HCT116 (cell line): ENCODE measurements at regions not wholly inside any gene's neighbourhood (a gene's known extent, or its start where the extent isn't known, plus 50 kb on each side); places are given as distances from the start of the nearest gene placed in this dataset.

ENCODE experiments used
- ATAC-seq: fragments of 200-7000 bp; cut with Tn5 transposase; 2 replicates; pipeline ENCODE4 v1.9.1; 2020; ENCODE audit warnings: mild to moderate bottlenecking, moderate library complexity
- BruUV-seq: library from RNA; stranded (reverse); fragments of 400-500 nt; replicated peaks from 2 replicates; lab custom pipeline; 2021; lab: Mats Ljungman, UMichigan
- CTCF ChIA-PET: fragments of 300-600 bp; sonication (Branson Sonifier 250); formaldehyde crosslinking; loops from one replicate; lab custom pipeline; 2021; ENCODE audit warnings: antibody characterized with exemption; lab: Charles Lee
- POLR2A ChIA-PET: fragments of 300-600, 350-600 bp; sonication (Branson Sonifier 250); formaldehyde crosslinking; loops from one replicate; lab custom pipeline; 2021; ENCODE audit warnings: antibody characterized with exemption; lab: Charles Lee
- RAD21 ChIA-PET, 2 experiments: fragments of 300-600 bp; sonication (Branson Sonifier 250); formaldehyde crosslinking; loops; one replicate each; lab custom pipeline; 2023; ENCODE audit warnings: low total read pairs in 2 of 2; ENCODE audit not compliant: uncharacterized antibody in 2 of 2, unreplicated experiment in 2 of 2, low non-redundant PET in 1 of 2; lab: Charles Lee
- DNase-seq: peaks from one replicate; pipeline ENCODE4 v3.0.0-alpha.2; 2010; ENCODE audit warnings: low read depth, low spot score
- H2AFZ ChIP-seq: fragments of 200-600 bp; shearing (Covaris generic), sonication (generic); 2 replicates; pipeline ENCODE4 v1.6.1; 2017; ENCODE audit warnings: low read depth, mixed run types, mixed read lengths, antibody characterized with exemption, low read length; ENCODE audit not compliant: poor library complexity, severe bottlenecking
- H3K27ac ChIP-seq: 2 replicates; pipeline ENCODE4 v1.5.1; 2012; ENCODE audit warnings: low read depth, low read length
- H3K27me3 ChIP-seq: fragments of 200-600 bp; sonication (generic); 2 replicates; pipeline ENCODE4 v1.6.1; 2016; ENCODE audit warnings: mixed run types, low read length, mixed read lengths; ENCODE audit not compliant: insufficient read depth
- H3K36me3 ChIP-seq, 2 experiments: fragments of 200-500 bp in 1 of 2; fragments of 200-600 bp in 1 of 2; sonication (Bioruptor generic) in 1 of 2; sonication (generic) in 1 of 2; 2 replicates each; pipeline versions ENCODE4 v1.5.1 to v1.6.1; 2014 to 2016; ENCODE audit warnings: low read length in 2 of 2, inconsistent platforms in 1 of 2, mixed read lengths in 1 of 2, mixed run types in 1 of 2; ENCODE audit not compliant: insufficient read depth in 2 of 2, control insufficient read depth in 1 of 2
- H3K4me1 ChIP-seq, 2 experiments: fragments of 200-600 bp in 1 of 2; sonication (generic) in 1 of 2; 2 replicates each; pipeline versions ENCODE4 v1.5.1 to v1.6.1; 2012 to 2017; ENCODE audit warnings: low read length in 2 of 2, inconsistent platforms in 1 of 2, mild to moderate bottlenecking in 1 of 2, mixed read lengths in 1 of 2, mixed run types in 1 of 2, moderate library complexity in 1 of 2; ENCODE audit not compliant: insufficient read depth in 2 of 2, control insufficient read depth in 1 of 2
- H3K4me2 ChIP-seq: fragments of 200-600 bp; sonication (generic); 2 replicates; pipeline ENCODE4 v1.6.1; 2017; ENCODE audit warnings: mixed run types, low read length, mixed read lengths
- H3K4me3 ChIP-seq, 2 experiments: fragments of 200-600 bp in 1 of 2; sonication (generic) in 1 of 2; replicated peaks in 1 of 2; 2 replicates each; pipeline ENCODE4 v1.5.1; 2011 to 2016; ENCODE audit warnings: low read length in 2 of 2, control low read depth in 1 of 2, low read depth in 1 of 2, mild to moderate bottlenecking in 1 of 2, mixed read lengths in 1 of 2, mixed run types in 1 of 2
- H3K79me2 ChIP-seq: fragments of 200-600 bp; sonication (generic); 2 replicates; pipeline ENCODE4 v1.6.1; 2017; ENCODE audit warnings: mild to moderate bottlenecking, mixed run types, low read length, moderate library complexity, mixed read lengths; ENCODE audit not compliant: insufficient read depth
- H3K9ac ChIP-seq: fragments of 200-600 bp; sonication (generic); 2 replicates; pipeline ENCODE4 v1.6.1; 2016; ENCODE audit warnings: low read length, mixed read lengths
- H3K9me2 ChIP-seq: fragments of 200-600 bp; sonication (generic), shearing (Covaris generic); 2 replicates; pipeline ENCODE4 v1.6.1; 2017; ENCODE audit warnings: mixed run types, mild to moderate bottlenecking, moderate library complexity; ENCODE audit not compliant: insufficient read depth
- H3K9me3 ChIP-seq, 2 experiments: fragments of 200-500 bp in 1 of 2; fragments of 200-600 bp in 1 of 2; sonication (Bioruptor generic) in 1 of 2; sonication (generic) in 1 of 2; 2 replicates each; pipeline ENCODE4 v1.6.1; 2014 to 2017; ENCODE audit warnings: low read length in 2 of 2, mixed read lengths in 2 of 2, inconsistent platforms in 1 of 2, low read depth in 1 of 2, mild to moderate bottlenecking in 1 of 2, mixed run types in 1 of 2, moderate library complexity in 1 of 2; ENCODE audit not compliant: control insufficient read depth in 1 of 2, insufficient read depth in 1 of 2
- H4K20me1 ChIP-seq: fragments of 200-600 bp; sonication (generic), shearing (Covaris generic); 2 replicates; pipeline ENCODE4 v1.6.1; 2017; ENCODE audit warnings: mixed run types, mild to moderate bottlenecking, moderate library complexity; ENCODE audit not compliant: insufficient read depth
- CBX3 ChIP-seq: IDR thresholded peaks from 2 replicates; pipeline ENCODE4 v1.6.1; 2012; ENCODE audit warnings: low read depth
- CEBPB ChIP-seq: IDR thresholded peaks from 2 replicates; pipeline ENCODE4 v1.6.1; 2012; ENCODE audit warnings: low read depth
- EGR1 ChIP-seq: IDR thresholded peaks from 2 replicates; pipeline ENCODE4 v1.6.1; 2012; ENCODE audit warnings: low read depth
- ELF1 ChIP-seq: IDR thresholded peaks from 2 replicates; pipeline ENCODE4 v1.6.1; 2012; ENCODE audit warnings: low read depth, borderline replicate concordance
- EZH2 ChIP-seq: fragments of 200-600 bp; sonication (generic); IDR thresholded peaks from 2 replicates; pipeline ENCODE4 v1.6.1; 2017; ENCODE audit warnings: antibody characterized with exemption, mixed run types
- EZH2phosphoT487 ChIP-seq: fragments of 200-600 bp; IDR thresholded peaks from 2 replicates; pipeline ENCODE4 v1.6.1; 2018; ENCODE audit warnings: antibody characterized with exemption, borderline replicate concordance
- FOSL1 ChIP-seq: IDR thresholded peaks from 2 replicates; pipeline ENCODE4 v1.6.1; 2012; ENCODE audit warnings: low read depth
- RAD21 ChIP-seq: IDR thresholded peaks from 2 replicates; pipeline ENCODE4 v1.6.1; 2012; ENCODE audit warnings: low read depth, mild to moderate bottlenecking
- SIN3A ChIP-seq: IDR thresholded peaks from 2 replicates; pipeline ENCODE4 v1.6.1; 2012; ENCODE audit warnings: low read depth
- SRF ChIP-seq: IDR thresholded peaks from 2 replicates; pipeline ENCODE4 v1.6.1; 2012; ENCODE audit warnings: low read depth
- TCF7L2 ChIP-seq: IDR thresholded peaks from 2 replicates; pipeline ENCODE4 v1.7.0; 2011; ENCODE audit warnings: borderline replicate concordance, inconsistent platforms; ENCODE audit not compliant: insufficient read depth, insufficient read length; ENCODE audit errors: extremely low read depth
- YY1 ChIP-seq: IDR thresholded peaks from 2 replicates; pipeline ENCODE4 v1.6.1; 2011; ENCODE audit warnings: low read length, low read depth, moderate library complexity, mild to moderate bottlenecking; ENCODE audit not compliant: insufficient replicate concordance; ENCODE audit errors: extremely low read depth
- ZFX ChIP-seq: fragments of 450-650 bp; IDR thresholded peaks from 2 replicates; pipeline ENCODE4 v1.6.1; 2017
- ZNF274 ChIP-seq: fragments of 200-500 bp; sonication (Bioruptor generic); IDR thresholded peaks from 2 replicates; pipeline ENCODE4 v1.6.1; 2014; ENCODE audit warnings: mild to moderate bottlenecking, low read depth, low read length, inconsistent platforms
- intact Hi-C: fragments of 100-400 bp; cut with micrococcal nuclease; formaldehyde crosslinking; loops from 2 replicates; pipeline ENCODE4 v1.10.0; 2022
- TF ChIP-seq, protein P1 (sequence below): IDR thresholded peaks from 2 replicates; pipeline ENCODE4 v1.6.1; 2012; ENCODE audit warnings: low read depth
- TF ChIP-seq, protein P2 (sequence below): IDR thresholded peaks from 2 replicates; pipeline ENCODE4 v1.6.1; 2012
- TF ChIP-seq, protein P3 (sequence below): IDR thresholded peaks from 2 replicates; pipeline ENCODE4 v1.6.1; 2011; ENCODE audit warnings: mild to moderate bottlenecking, low read length, moderate library complexity; ENCODE audit not compliant: insufficient replicate concordance; ENCODE audit errors: extremely low read depth
- TF ChIP-seq, protein P4 (sequence below), 3 experiments: fragments of 200-600 bp in 1 of 3; sonication (generic) in 1 of 3; IDR thresholded peaks in 2 of 3; conservative IDR thresholded peaks in 1 of 3; 2 replicates each; pipeline ENCODE4 v1.5.1; 2012 to 2017; ENCODE audit warnings: low read depth in 2 of 3, low read length in 2 of 3, antibody characterized with exemption in 1 of 3, borderline replicate concordance in 1 of 3, control low read depth in 1 of 3, mild to moderate bottlenecking in 1 of 3, mixed read lengths in 1 of 3, mixed run types in 1 of 3, moderate library complexity in 1 of 3; ENCODE audit not compliant: insufficient read depth in 1 of 3

DNA sequence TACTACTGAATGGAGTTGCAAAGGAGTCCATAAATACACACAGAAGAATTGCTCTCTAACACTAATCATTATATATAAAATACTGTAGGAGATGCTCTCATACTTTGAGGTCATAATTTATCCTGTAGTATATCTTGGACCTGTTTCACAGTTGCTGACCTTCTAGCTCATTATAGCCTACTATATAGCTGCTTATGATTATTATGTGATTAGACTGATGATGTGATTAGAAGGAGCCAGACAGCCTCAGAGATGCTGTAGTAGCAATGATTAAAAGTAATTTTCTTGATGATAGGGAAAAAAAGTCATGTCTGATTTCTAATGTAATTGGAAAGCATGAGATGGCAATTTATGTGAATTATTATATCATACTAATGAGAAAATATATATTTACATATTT is 455.7 kb downstream of the CNTNAP4 start:
- CTCF ChIA-PET = no interaction called here
- no peaks in the 10 kb centered on the region for H3K4me1 ChIP-seq

More for the DNA sequence above, 455.7 kb downstream of the CNTNAP4 start:
- Histone ChIP-seq H3K9ac (no peak overlapping the region), H4K20me1 (no peaks in the 10 kb centered on the region; the same call in 1 of the 2 replicates), H3K9me2 (no peaks in the 10 kb centered on the region), H3K36me3 (no peaks in the 10 kb centered on the region), H3K27me3 (no peaks in the 10 kb centered on the region), H3K4me3 (no peak overlapping the region), H3K27ac (no peak overlapping the region), H2AFZ (no peak overlapping the region), H3K4me2 (no peak overlapping the region), H3K79me2 (no peaks in the 10 kb centered on the region), H3K9me3 (peaks cover 0 to 3% of the 10 kb centered on the region in 2 experiments; a peak in 2 of 4 replicates)
- ChIA-PET RAD21 (no interaction called here), POLR2A (no interaction called here)
- intact Hi-C loops = no loop called here
- DNase-seq (no peak), ATAC-seq (no peak)
- TF ChIP-seq, protein P1, sequence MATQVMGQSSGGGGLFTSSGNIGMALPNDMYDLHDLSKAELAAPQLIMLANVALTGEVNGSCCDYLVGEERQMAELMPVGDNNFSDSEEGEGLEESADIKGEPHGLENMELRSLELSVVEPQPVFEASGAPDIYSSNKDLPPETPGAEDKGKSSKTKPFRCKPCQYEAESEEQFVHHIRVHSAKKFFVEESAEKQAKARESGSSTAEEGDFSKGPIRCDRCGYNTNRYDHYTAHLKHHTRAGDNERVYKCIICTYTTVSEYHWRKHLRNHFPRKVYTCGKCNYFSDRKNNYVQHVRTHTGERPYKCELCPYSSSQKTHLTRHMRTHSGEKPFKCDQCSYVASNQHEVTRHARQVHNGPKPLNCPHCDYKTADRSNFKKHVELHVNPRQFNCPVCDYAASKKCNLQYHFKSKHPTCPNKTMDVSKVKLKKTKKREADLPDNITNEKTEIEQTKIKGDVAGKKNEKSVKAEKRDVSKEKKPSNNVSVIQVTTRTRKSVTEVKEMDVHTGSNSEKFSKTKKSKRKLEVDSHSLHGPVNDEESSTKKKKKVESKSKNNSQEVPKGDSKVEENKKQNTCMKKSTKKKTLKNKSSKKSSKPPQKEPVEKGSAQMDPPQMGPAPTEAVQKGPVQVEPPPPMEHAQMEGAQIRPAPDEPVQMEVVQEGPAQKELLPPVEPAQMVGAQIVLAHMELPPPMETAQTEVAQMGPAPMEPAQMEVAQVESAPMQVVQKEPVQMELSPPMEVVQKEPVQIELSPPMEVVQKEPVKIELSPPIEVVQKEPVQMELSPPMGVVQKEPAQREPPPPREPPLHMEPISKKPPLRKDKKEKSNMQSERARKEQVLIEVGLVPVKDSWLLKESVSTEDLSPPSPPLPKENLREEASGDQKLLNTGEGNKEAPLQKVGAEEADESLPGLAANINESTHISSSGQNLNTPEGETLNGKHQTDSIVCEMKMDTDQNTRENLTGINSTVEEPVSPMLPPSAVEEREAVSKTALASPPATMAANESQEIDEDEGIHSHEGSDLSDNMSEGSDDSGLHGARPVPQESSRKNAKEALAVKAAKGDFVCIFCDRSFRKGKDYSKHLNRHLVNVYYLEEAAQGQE = no peak
- no peak for TF ChIP-seq ZNF274
- no peak for TF ChIP-seq ZFX
- no peak for TF ChIP-seq YY1
- no peak for TF ChIP-seq RAD21
- TF ChIP-seq EZH2 = no peak
- TF ChIP-seq, protein P2, sequence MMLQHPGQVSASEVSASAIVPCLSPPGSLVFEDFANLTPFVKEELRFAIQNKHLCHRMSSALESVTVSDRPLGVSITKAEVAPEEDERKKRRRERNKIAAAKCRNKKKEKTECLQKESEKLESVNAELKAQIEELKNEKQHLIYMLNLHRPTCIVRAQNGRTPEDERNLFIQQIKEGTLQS = no peak
- no peak for TF ChIP-seq TCF7L2
- TF ChIP-seq SIN3A = no peak
- TF ChIP-seq, protein P3, sequence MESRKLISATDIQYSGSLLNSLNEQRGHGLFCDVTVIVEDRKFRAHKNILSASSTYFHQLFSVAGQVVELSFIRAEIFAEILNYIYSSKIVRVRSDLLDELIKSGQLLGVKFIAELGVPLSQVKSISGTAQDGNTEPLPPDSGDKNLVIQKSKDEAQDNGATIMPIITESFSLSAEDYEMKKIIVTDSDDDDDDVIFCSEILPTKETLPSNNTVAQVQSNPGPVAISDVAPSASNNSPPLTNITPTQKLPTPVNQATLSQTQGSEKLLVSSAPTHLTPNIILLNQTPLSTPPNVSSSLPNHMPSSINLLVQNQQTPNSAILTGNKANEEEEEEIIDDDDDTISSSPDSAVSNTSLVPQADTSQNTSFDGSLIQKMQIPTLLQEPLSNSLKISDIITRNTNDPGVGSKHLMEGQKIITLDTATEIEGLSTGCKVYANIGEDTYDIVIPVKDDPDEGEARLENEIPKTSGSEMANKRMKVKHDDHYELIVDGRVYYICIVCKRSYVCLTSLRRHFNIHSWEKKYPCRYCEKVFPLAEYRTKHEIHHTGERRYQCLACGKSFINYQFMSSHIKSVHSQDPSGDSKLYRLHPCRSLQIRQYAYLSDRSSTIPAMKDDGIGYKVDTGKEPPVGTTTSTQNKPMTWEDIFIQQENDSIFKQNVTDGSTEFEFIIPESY = no peak
- TF ChIP-seq SRF = no peak
- no peak for TF ChIP-seq EGR1
- TF ChIP-seq CEBPB = no peak
- TF ChIP-seq FOSL1 = no peak
- no peak for TF ChIP-seq CBX3
- no peak for TF ChIP-seq ELF1
- TF ChIP-seq EZH2phosphoT487 = no peak
- TF ChIP-seq, protein P4, sequence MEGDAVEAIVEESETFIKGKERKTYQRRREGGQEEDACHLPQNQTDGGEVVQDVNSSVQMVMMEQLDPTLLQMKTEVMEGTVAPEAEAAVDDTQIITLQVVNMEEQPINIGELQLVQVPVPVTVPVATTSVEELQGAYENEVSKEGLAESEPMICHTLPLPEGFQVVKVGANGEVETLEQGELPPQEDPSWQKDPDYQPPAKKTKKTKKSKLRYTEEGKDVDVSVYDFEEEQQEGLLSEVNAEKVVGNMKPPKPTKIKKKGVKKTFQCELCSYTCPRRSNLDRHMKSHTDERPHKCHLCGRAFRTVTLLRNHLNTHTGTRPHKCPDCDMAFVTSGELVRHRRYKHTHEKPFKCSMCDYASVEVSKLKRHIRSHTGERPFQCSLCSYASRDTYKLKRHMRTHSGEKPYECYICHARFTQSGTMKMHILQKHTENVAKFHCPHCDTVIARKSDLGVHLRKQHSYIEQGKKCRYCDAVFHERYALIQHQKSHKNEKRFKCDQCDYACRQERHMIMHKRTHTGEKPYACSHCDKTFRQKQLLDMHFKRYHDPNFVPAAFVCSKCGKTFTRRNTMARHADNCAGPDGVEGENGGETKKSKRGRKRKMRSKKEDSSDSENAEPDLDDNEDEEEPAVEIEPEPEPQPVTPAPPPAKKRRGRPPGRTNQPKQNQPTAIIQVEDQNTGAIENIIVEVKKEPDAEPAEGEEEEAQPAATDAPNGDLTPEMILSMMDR (IDR thresholded peaks at IDR 0.05 in 2 of 3, conservative IDR thresholded peaks at IDR 0.05 in 1 of 3; ENCODE audit: borderline replicate concordance in 1 of 3, insufficient read depth in 1 of 3, low read depth in 2 of 3, low read length in 2 of 3) = no peak
- BruUV-seq = no TSS peak
